GM12878 (cell line): ENCODE measurements at regions not wholly inside any gene's neighbourhood (a gene's known extent, or its start where the extent isn't known, plus 50 kb on each side); places are given as distances from the start of the nearest gene placed in this dataset.

Experiments used
- ATAC-seq: fragments of 200-7000 bp; cut with Tn5 transposase; 3 replicates; pipeline ENCODE4 v1.9.1; 2020; ENCODE audit warnings: mild to moderate bottlenecking, moderate library complexity
- BruUV-seq: library from RNA; stranded (reverse); fragments of 400-500 nt; replicated peaks from 2 replicates; lab custom pipeline; 2021; lab: Mats Ljungman, UMichigan
- CTCF ChIA-PET: fragments of 300-600 bp; sonication (Branson Sonifier 250); formaldehyde crosslinking; extraction: SDS; loops from one replicate; lab custom pipeline; 2021; ENCODE audit warnings: inconsistent platforms; lab: Yijun Ruan, JAX
- POLR2A ChIA-PET: fragments of 350-600 bp; formaldehyde crosslinking; extraction: SDS; loops from one replicate; lab custom pipeline; 2021; ENCODE audit warnings: inconsistent platforms; lab: Charles Lee
- RAD21 ChIA-PET: fragments of 300-600 bp; sonication (Branson Sonifier 250); formaldehyde crosslinking; loops from one replicate; lab custom pipeline; 2023; ENCODE audit warnings: antibody characterized with exemption; ENCODE audit not compliant: unreplicated experiment; lab: Charles Lee
- SMC1A ChIA-PET: fragments of 300-600 bp; sonication (Branson Sonifier 250); formaldehyde crosslinking; loops from one replicate; lab custom pipeline; 2023; ENCODE audit not compliant: unreplicated experiment, uncharacterized antibody; lab: Charles Lee
- DNase-seq: peaks from one replicate; pipeline ENCODE4 v3.0.0-alpha.2; 2011; ENCODE audit warnings: low read depth, low spot score
- FAIRE-seq: peaks from 3 replicates; lab custom pipeline; 2011; peaks lifted over from hg19 to GRCh38; lab: Jason Lieb, UNC
- H2AFZ ChIP-seq: 2 replicates; pipeline ENCODE4 v1.6.0; 2011; ENCODE audit warnings: low read depth, low read length, control low read depth; ENCODE audit not compliant: control insufficient read depth
- H3K27ac ChIP-seq: 2 replicates; pipeline ENCODE4 v1.5.1; 2011; ENCODE audit warnings: control low read depth; ENCODE audit not compliant: control insufficient read depth, insufficient read depth
- H3K27me3 ChIP-seq, 2 experiments: replicated peaks in 1 of 2; 2 replicates each; pipeline versions ENCODE4 v1.6.0 to v1.6.1; 2011; ENCODE audit warnings: low read length in 1 of 2; ENCODE audit not compliant: control insufficient read depth in 2 of 2, insufficient read depth in 2 of 2
- H3K36me3 ChIP-seq, 2 experiments: 2 replicates each; pipeline ENCODE4 v1.5.1; 2011; ENCODE audit warnings: low read length in 1 of 2; ENCODE audit not compliant: control insufficient read depth in 2 of 2, insufficient read depth in 2 of 2
- H3K4me1 ChIP-seq: 2 replicates; pipeline ENCODE4 v1.6.1; 2011; ENCODE audit warnings: mild to moderate bottlenecking, low read length, moderate library complexity, mixed read lengths; ENCODE audit not compliant: control insufficient read depth, insufficient read depth
- H3K4me2 ChIP-seq: 2 replicates; pipeline ENCODE4 v1.6.0; 2011; ENCODE audit warnings: control low read depth; ENCODE audit not compliant: control insufficient read depth, insufficient read depth
- H3K4me3 ChIP-seq: fragments of 200-600 bp; sonication (generic); 2 replicates; pipeline ENCODE4 v1.5.1; 2016
- H3K79me2 ChIP-seq: 2 replicates; pipeline ENCODE4 v1.6.0; 2011; ENCODE audit warnings: low read length; ENCODE audit not compliant: control insufficient read depth, insufficient read depth
- H3K9ac ChIP-seq: 2 replicates; pipeline ENCODE4 v1.8.0; 2011; ENCODE audit warnings: low read length, control low read depth, mixed read lengths; ENCODE audit not compliant: control insufficient read depth, insufficient read depth
- H3K9me3 ChIP-seq: replicated peaks from 3 replicates; pipeline ENCODE4 v1.5.1; 2011; ENCODE audit warnings: mild to moderate bottlenecking, low read length; ENCODE audit not compliant: control insufficient read depth, insufficient read depth
- H4K20me1 ChIP-seq: 2 replicates; pipeline ENCODE4 v1.6.0; 2011; ENCODE audit not compliant: control insufficient read depth, insufficient read depth
- BMI1 ChIP-seq: fragments of 450-650 bp; IDR thresholded peaks from 2 replicates; pipeline ENCODE4 v1.6.1; 2016; ENCODE audit warnings: mild to moderate bottlenecking, moderate library complexity, borderline replicate concordance
- CBFB ChIP-seq: IDR thresholded peaks from 2 replicates; pipeline ENCODE4 v1.6.1; 2016; ENCODE audit warnings: antibody characterized with exemption, low read depth
- CHD1 ChIP-seq: IDR thresholded peaks from 2 replicates; pipeline ENCODE4 v1.6.1; 2012; ENCODE audit warnings: low read depth, low read length, improper control_type of control experiment
- NBN ChIP-seq: fragments of 450-650 bp; IDR thresholded peaks from 2 replicates; pipeline ENCODE4 v1.6.1; 2016
- SPI1 ChIP-seq: IDR thresholded peaks from 2 replicates; pipeline ENCODE4 v1.6.1; 2011; ENCODE audit warnings: low read depth, mild to moderate bottlenecking, low read length, moderate library complexity, borderline replicate concordance; ENCODE audit not compliant: insufficient read depth
- TBL1XR1 ChIP-seq: IDR thresholded peaks from 2 replicates; pipeline ENCODE4 v1.6.1; 2012; ENCODE audit warnings: low read depth, low read length, improper control_type of control experiment
- ZNF24 ChIP-seq: fragments of 450-650 bp; IDR thresholded peaks from 2 replicates; pipeline ENCODE4 v1.6.1; 2017; ENCODE audit warnings: antibody characterized with exemption, mild to moderate bottlenecking
- WGBS: methylation state at CpG from one replicate; pipeline ENCODE4 v1.1.6; 2016; ENCODE audit warnings: low lambda C conversion rate; ENCODE audit not compliant: insufficient replicate concordance, insufficient coverage; ENCODE audit errors: missing lambda C conversion rate; 5-methylcytosine and 5-hydroxymethylcytosine counted together
- in situ Hi-C: fragments of 300-500 bp; cut with MboI; formaldehyde crosslinking; loops from 9 replicates; pipeline ENCODE4 v1.14.3; 2018; ENCODE audit warnings: mixed read lengths
- intact Hi-C: fragments of 100-400 bp; cut with micrococcal nuclease; formaldehyde crosslinking; loops from one replicate; pipeline ENCODE4 v1.14.2; 2022; ENCODE audit not compliant: unreplicated experiment
- TF ChIP-seq, protein P1 (sequence below): fragments of 150-350 bp; IDR thresholded peaks from 2 replicates; pipeline ENCODE4 v1.6.1; 2014; ENCODE audit warnings: mild to moderate bottlenecking, low read depth, low read length

GRCh38 chr5:4570047-4570995 is 569.8 kb upstream of the ADAMTS16 start:
- Histone ChIP-seq H3K27me3 (no peaks in the 10 kb centered on the region), H3K79me2 (no peaks in the 10 kb centered on the region)
- TF ChIP-seq BMI1 (no peak), SPI1 (no peak)
- TF ChIP-seq, all 136 proteins: peak for 0
- H2AFZ ChIP-seq: no peak overlapping the region
- no peak overlapping the region for H3K9ac ChIP-seq
- H4K20me1 ChIP-seq: no peaks in the 10 kb centered on the region
- ChIA-PET POLR2A (no interaction called here), SMC1A (no interaction called here), RAD21 (no interaction called here), CTCF (no interaction called here)
- WGBS: 40% methylated on average over 5 of the region's 5 CpGs
- no peak overlapping the region for H3K4me2 ChIP-seq
- no peak for ATAC-seq
- no peaks in the 10 kb centered on the region for H3K9me3 ChIP-seq
- DNase-seq: no peak
- no peaks in the 10 kb centered on the region for H3K4me1 ChIP-seq
- no peaks in the 10 kb centered on the region for H3K36me3 ChIP-seq
- no peak overlapping the region for H3K4me3 ChIP-seq
- in situ Hi-C loops: no loop called here
- FAIRE-seq: no peak
- no TSS peak for BruUV-seq
- no peak overlapping the region for H3K27ac ChIP-seq
- intact Hi-C loops: no loop called here

GRCh38 chr5:4571248-4571948 is 568.7 kb upstream of the ADAMTS16 start:
- H3K4me2 ChIP-seq: no peak overlapping the region
- no peaks in the 10 kb centered on the region for H3K9me3 ChIP-seq
- H3K27me3 ChIP-seq: no peaks in the 10 kb centered on the region
- ATAC-seq: no peak
- no peak overlapping the region for H2AFZ ChIP-seq
- no peaks in the 10 kb centered on the region for H4K20me1 ChIP-seq
- WGBS: 30% methylated on average over 7 of the region's 7 CpGs
- SMC1A ChIA-PET: no interaction called here
- no peak overlapping the region for H3K9ac ChIP-seq
- RAD21 ChIA-PET: no interaction called here
- CTCF ChIA-PET: no interaction called here
- H3K36me3 ChIP-seq: no peaks in the 10 kb centered on the region
- no peak for DNase-seq
- TF ChIP-seq, protein P1, sequence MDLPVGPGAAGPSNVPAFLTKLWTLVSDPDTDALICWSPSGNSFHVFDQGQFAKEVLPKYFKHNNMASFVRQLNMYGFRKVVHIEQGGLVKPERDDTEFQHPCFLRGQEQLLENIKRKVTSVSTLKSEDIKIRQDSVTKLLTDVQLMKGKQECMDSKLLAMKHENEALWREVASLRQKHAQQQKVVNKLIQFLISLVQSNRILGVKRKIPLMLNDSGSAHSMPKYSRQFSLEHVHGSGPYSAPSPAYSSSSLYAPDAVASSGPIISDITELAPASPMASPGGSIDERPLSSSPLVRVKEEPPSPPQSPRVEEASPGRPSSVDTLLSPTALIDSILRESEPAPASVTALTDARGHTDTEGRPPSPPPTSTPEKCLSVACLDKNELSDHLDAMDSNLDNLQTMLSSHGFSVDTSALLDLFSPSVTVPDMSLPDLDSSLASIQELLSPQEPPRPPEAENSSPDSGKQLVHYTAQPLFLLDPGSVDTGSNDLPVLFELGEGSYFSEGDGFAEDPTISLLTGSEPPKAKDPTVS: no peak
- no peak for TF ChIP-seq CBFB
- TF ChIP-seq ZNF24: no peak
- no peak for TF ChIP-seq TBL1XR1
- no peak for TF ChIP-seq CHD1
- no peak for TF ChIP-seq NBN
- no peaks in the 10 kb centered on the region for H3K4me1 ChIP-seq
- in situ Hi-C loops: no loop called here
- POLR2A ChIA-PET: no interaction called here
- no peaks in the 10 kb centered on the region for H3K79me2 ChIP-seq
- H3K4me3 ChIP-seq: no peak overlapping the region
- BruUV-seq: no TSS peak
- intact Hi-C loops: no loop called here
- no peak overlapping the region for H3K27ac ChIP-seq
- no peak for FAIRE-seq
